ENCODE measurements at regions not wholly inside any gene's neighbourhood (a gene's known extent, or its start where the extent isn't known, plus 50 kb on each side); places are given as distances from the start of the nearest gene placed in this dataset.
"Not testable (repeated sequence)": the region's sequence is repeated elsewhere in the genome, so short reads cannot be mapped to it uniquely, and the experiment has no call there.

GRCh38 chrX:113929004-113929403, 654.9 kb upstream of the HTR2C start:
- DNase-seq (ENCODE audit: low read depth, low spot score): no peak

GRCh38 chrX:113920661-113921060, 663.2 kb upstream of the HTR2C start:
- DNase-seq (ENCODE audit: low read depth, low spot score): no peak

GRCh38 chrX:113919387-113919786, 664.5 kb upstream of the HTR2C start:
- no peak for DNase-seq (ENCODE audit: low read depth, low spot score)

GRCh38 chrX:113906168-113906567, 677.7 kb upstream of the HTR2C start:
- DNase-seq (ENCODE audit: low read depth, low spot score): no peak

- DNase-seq (ENCODE audit: low read depth, low spot score): no peak
Measured at GRCh38 chrX:113892891-113893290, 691.0 kb upstream of the HTR2C start.

- DNase-seq (ENCODE audit: low read depth, low spot score): no peak
Measured at GRCh38 chrX:113892401-113892800, 691.5 kb upstream of the HTR2C start.

GRCh38 chrX:113873056-113873455, 710.8 kb upstream of the HTR2C start:
- no peak for DNase-seq (ENCODE audit: low read depth, low spot score)

- no peak for DNase-seq (ENCODE audit: low read depth, low spot score)
Measured at GRCh38 chrX:113868711-113869110, 715.2 kb upstream of the HTR2C start.

GRCh38 chrX:113868177-113868576, 715.7 kb upstream of the HTR2C start:
- no peak for DNase-seq (ENCODE audit: low read depth, low spot score)

GRCh38 chrX:113849408-113849807, 734.5 kb upstream of the HTR2C start:
- DNase-seq (ENCODE audit: low read depth, low spot score): no peak

GRCh38 chrX:113833096-113834055, 750.5 kb upstream of the HTR2C start:
- no peak for DNase-seq (ENCODE audit: low read depth, low spot score)

- DNase-seq (ENCODE audit: low read depth, low spot score): no peak
Measured at GRCh38 chrX:113828470-113828869, 755.4 kb upstream of the HTR2C start.

GRCh38 chrX:113818346-113818745, 765.5 kb upstream of the HTR2C start:
- DNase-seq (ENCODE audit: low read depth, low spot score): no peak

GRCh38 chrX:113804819-113805218, 779.1 kb upstream of the HTR2C start:
- DNase-seq (ENCODE audit: low read depth, low spot score): no peak

- no peak for DNase-seq (ENCODE audit: low read depth, low spot score)
Measured at GRCh38 chrX:113804291-113804690, 779.6 kb upstream of the HTR2C start.

GRCh38 chrX:113802837-113803236, 781.0 kb upstream of the HTR2C start:
- no peak for DNase-seq (ENCODE audit: low read depth, low spot score)

GRCh38 chrX:113800955-113801354, 782.9 kb upstream of the HTR2C start:
- no peak for DNase-seq (ENCODE audit: low read depth, low spot score)

GRCh38 chrX:113793563-113793962, 790.3 kb upstream of the HTR2C start:
- DNase-seq (ENCODE audit: low read depth, low spot score): no peak

GRCh38 chrX:113790987-113791386, 792.9 kb upstream of the HTR2C start:
- no peak for DNase-seq (ENCODE audit: low read depth, low spot score)

- not testable (repeated sequence) for DNase-seq (ENCODE audit: low read depth, low spot score)
Measured at GRCh38 chrX:113784754-113785153, 799.1 kb upstream of the HTR2C start.

- no peak for DNase-seq (ENCODE audit: low read depth, low spot score)
Measured at GRCh38 chrX:113770806-113771205, 813.1 kb upstream of the HTR2C start.

GRCh38 chrX:113770071-113770470, 813.8 kb upstream of the HTR2C start:
- DNase-seq (ENCODE audit: low read depth, low spot score): no peak

- DNase-seq (ENCODE audit: low read depth, low spot score): no peak
Measured at GRCh38 chrX:113759422-113759821, 824.5 kb upstream of the HTR2C start.
